Activated CD4-positive, alpha-beta T cell treated with anti-CD3 and anti-CD28 coated beads for 4 hours (primary cell): ENCODE measurements at regions not wholly inside any gene's neighbourhood (a gene's known extent, or its start where the extent isn't known, plus 50 kb on each side); places are given as distances from the start of the nearest gene placed in this dataset.
"Not testable (repeated sequence)": the region's sequence is repeated elsewhere in the genome, so short reads cannot be mapped to it uniquely, and the experiment has no call there.

Experiments used
- DNase-seq, 2 donors: peaks; one replicate each; pipeline ENCODE4 v3.0.0-alpha.2; 2020

- DNase-seq, result no peak
Observed at GRCh38 chr13:50464349-50465251, 378.9 kb downstream of the DLEU7 start.

- no peak for DNase-seq
Observed at GRCh38 chr13:50466456-50466855, 377.0 kb downstream of the DLEU7 start.

GRCh38 chr13:50467156-50468110, 376.1 kb downstream of the DLEU7 start:
- DNase-seq, result no peak

- no peak for DNase-seq
Observed at GRCh38 chr13:50468849-50469669, 374.4 kb downstream of the DLEU7 start.

- not testable (repeated sequence) for DNase-seq
Observed at GRCh38 chr13:50473050-50473449, 370.4 kb downstream of the DLEU7 start.

- DNase-seq, result no peak
Observed at GRCh38 chr13:50474088-50474662, 369.3 kb downstream of the DLEU7 start.

GRCh38 chr13:50476577-50477285, 366.8 kb downstream of the DLEU7 start:
- no peak for DNase-seq

- DNase-seq, result no peak
Observed at GRCh38 chr13:50481936-50482335, 361.6 kb downstream of the DLEU7 start.

GRCh38 chr13:50483416-50483815, 360.1 kb downstream of the DLEU7 start:
- no peak for DNase-seq

- DNase-seq, result no peak
Observed at GRCh38 chr13:50484472-50485113, 358.9 kb downstream of the DLEU7 start.

- no peak for DNase-seq
Observed at GRCh38 chr13:50485979-50486935, 357.2 kb downstream of the DLEU7 start.

GRCh38 chr13:50493683-50494082, 349.8 kb downstream of the DLEU7 start:
- no peak for DNase-seq

- no peak for DNase-seq
Observed at GRCh38 chr13:50494138-50494537, 349.4 kb downstream of the DLEU7 start.

- DNase-seq, result not testable (repeated sequence)
Observed at GRCh38 chr13:50503212-50503611, 340.3 kb downstream of the DLEU7 start.

GRCh38 chr13:50509167-50509566, 334.3 kb downstream of the DLEU7 start:
- DNase-seq, result no peak

GRCh38 chr13:50509771-50510441, 333.6 kb downstream of the DLEU7 start:
- no peak for DNase-seq

GRCh38 chr13:50510885-50511545, 332.5 kb downstream of the DLEU7 start:
- not testable (repeated sequence) for DNase-seq

GRCh38 chr13:50511877-50512341, 331.6 kb downstream of the DLEU7 start:
- no peak for DNase-seq
